B cell (primary cell): ENCODE measurements at regions not wholly inside any gene's neighbourhood (a gene's known extent, or its start where the extent isn't known, plus 50 kb on each side); places are given as distances from the start of the nearest gene placed in this dataset.

Experiments used
- CTCF ChIP-seq: fragments of 200-600 bp; IDR thresholded peaks from one replicate; pipeline ENCODE4 v1.8.0; 2022; ENCODE audit warnings: antibody characterized with exemption, mild to moderate bottlenecking
- EZH2 ChIP-seq: IDR thresholded peaks from 2 replicates; pipeline ENCODE4 v1.6.1; 2012; ENCODE audit warnings: borderline replicate concordance, low read depth, mild to moderate bottlenecking, moderate library complexity, low read length; ENCODE audit not compliant: insufficient read depth, poor library complexity, severe bottlenecking

GRCh38 chrX:110965409-110966090, 130.4 kb upstream of the PAK3 start:
- TF ChIP-seq EZH2: no peak
- no peak for TF ChIP-seq CTCF
